Gastrocnemius medialis (tissue), 4 donors: ENCODE measurements at regions not wholly inside any gene's neighbourhood (a gene's known extent, or its start where the extent isn't known, plus 50 kb on each side); places are given as distances from the start of the nearest gene placed in this dataset.

Experiments
- POLR2A ChIP-seq, 2 donors: fragments of 450-650 bp; IDR thresholded peaks; one replicate each; pipeline ENCODE4 v1.6.1; 2017; ENCODE audit warnings: antibody characterized with exemption in 2 of 2, mild to moderate bottlenecking in 2 of 2, moderate library complexity in 2 of 2
- TF ChIP-seq, protein P1 (sequence below), 5 experiments: fragments of 450-650 bp in 3 of 5; fragments of 200-600 bp in 2 of 5; sonication (generic) in 2 of 5; IDR thresholded peaks in 4 of 5; conservative IDR thresholded peaks in 1 of 5; 1 replicate in 4 of 5; 2 replicates in 1 of 5; pipeline ENCODE4 v1.5.1; 2016 to 2019; ENCODE audit warnings: antibody characterized with exemption in 5 of 5, mild to moderate bottlenecking in 3 of 5, moderate library complexity in 3 of 5

DNA sequence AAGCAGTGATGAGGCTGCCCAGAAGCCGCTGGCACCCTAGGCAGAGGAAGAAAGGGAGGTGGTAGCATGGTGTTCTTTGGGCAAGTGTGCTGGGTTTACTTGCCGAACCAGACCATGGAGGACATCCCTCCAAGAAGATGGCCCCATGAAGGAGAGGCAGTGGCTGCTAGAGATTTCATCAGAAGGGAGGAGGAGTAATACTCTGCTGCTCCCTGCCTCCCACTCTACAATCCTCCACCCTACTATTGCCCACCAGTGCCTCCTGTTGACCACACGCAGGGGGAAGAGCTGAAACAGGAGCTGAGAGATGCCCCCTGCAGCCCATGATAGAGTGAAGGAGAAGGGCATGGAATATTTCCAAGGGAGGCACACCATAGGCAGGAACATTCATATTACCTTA is 51.0 kb upstream of the PRSS23 start:
- TF ChIP-seq, protein P1, sequence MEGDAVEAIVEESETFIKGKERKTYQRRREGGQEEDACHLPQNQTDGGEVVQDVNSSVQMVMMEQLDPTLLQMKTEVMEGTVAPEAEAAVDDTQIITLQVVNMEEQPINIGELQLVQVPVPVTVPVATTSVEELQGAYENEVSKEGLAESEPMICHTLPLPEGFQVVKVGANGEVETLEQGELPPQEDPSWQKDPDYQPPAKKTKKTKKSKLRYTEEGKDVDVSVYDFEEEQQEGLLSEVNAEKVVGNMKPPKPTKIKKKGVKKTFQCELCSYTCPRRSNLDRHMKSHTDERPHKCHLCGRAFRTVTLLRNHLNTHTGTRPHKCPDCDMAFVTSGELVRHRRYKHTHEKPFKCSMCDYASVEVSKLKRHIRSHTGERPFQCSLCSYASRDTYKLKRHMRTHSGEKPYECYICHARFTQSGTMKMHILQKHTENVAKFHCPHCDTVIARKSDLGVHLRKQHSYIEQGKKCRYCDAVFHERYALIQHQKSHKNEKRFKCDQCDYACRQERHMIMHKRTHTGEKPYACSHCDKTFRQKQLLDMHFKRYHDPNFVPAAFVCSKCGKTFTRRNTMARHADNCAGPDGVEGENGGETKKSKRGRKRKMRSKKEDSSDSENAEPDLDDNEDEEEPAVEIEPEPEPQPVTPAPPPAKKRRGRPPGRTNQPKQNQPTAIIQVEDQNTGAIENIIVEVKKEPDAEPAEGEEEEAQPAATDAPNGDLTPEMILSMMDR (IDR thresholded peaks at IDR 0.05 in 4 of 5, conservative IDR thresholded peaks at IDR 0.05 in 1 of 5), result no peak
- no peak for TF ChIP-seq POLR2A (IDR thresholded peaks at IDR 0.05)
